MM.1S (cell line): ENCODE measurements at regions not wholly inside any gene's neighbourhood (a gene's known extent, or its start where the extent isn't known, plus 50 kb on each side); places are given as distances from the start of the nearest gene placed in this dataset.

Source experiments
- DNase-seq: peaks from one replicate; pipeline ENCODE4 v3.0.0-alpha.2; 2015
- H2AFZ ChIP-seq: fragments of 300-600 bp; sonication (generic); 2 replicates; pipeline ENCODE4 v1.6.0; 2016; ENCODE audit warnings: antibody characterized with exemption, low read length
- H3F3A ChIP-seq: fragments of 300-600 bp; sonication (generic); 2 replicates; pipeline ENCODE4 v1.6.1; 2016; ENCODE audit warnings: mild to moderate bottlenecking, antibody characterized with exemption, low read length, moderate library complexity, mixed read lengths; ENCODE audit not compliant: insufficient read depth
- H3K27ac ChIP-seq: fragments of 300-600 bp; sonication (generic); 2 replicates; pipeline ENCODE4 v1.5.1; 2016; ENCODE audit warnings: mild to moderate bottlenecking, low read length
- H3K27me3 ChIP-seq: fragments of 300-600 bp; sonication (generic); replicated peaks from 2 replicates; pipeline ENCODE4 v1.6.0; 2016; ENCODE audit warnings: low read length; ENCODE audit not compliant: insufficient read depth
- H3K36me3 ChIP-seq: fragments of 300-600 bp; sonication (generic); replicated peaks from 2 replicates; pipeline ENCODE4 v1.6.1; 2016; ENCODE audit warnings: mild to moderate bottlenecking, low read length, mixed read lengths; ENCODE audit not compliant: insufficient read depth
- H3K4me1 ChIP-seq: fragments of 300-600 bp; sonication (generic); 2 replicates; pipeline ENCODE4 v1.6.1; 2016; ENCODE audit warnings: low read length, mixed read lengths
- H3K4me2 ChIP-seq: fragments of 300-600 bp; sonication (generic); 2 replicates; pipeline ENCODE4 v1.6.0; 2016; ENCODE audit warnings: low read depth, low read length
- H3K4me3 ChIP-seq: fragments of 300-600 bp; sonication (generic); 2 replicates; pipeline ENCODE4 v1.5.1; 2016; ENCODE audit warnings: low read length, mixed read lengths
- H3K79me2 ChIP-seq: fragments of 300-600 bp; sonication (generic); 2 replicates; pipeline ENCODE4 v1.6.1; 2016; ENCODE audit warnings: mixed run types, low read length, mixed read lengths
- H3K9ac ChIP-seq: fragments of 300-600 bp; sonication (generic); 2 replicates; pipeline ENCODE4 v1.6.1; 2016; ENCODE audit warnings: low read length, mixed read lengths
- H3K9me2 ChIP-seq: fragments of 300-600 bp; sonication (generic); replicated peaks from 2 replicates; pipeline ENCODE4 v1.6.1; 2016; ENCODE audit warnings: mild to moderate bottlenecking, low read length, mixed read lengths; ENCODE audit not compliant: insufficient read depth
- H3K9me3 ChIP-seq: fragments of 300-600 bp; sonication (generic); replicated peaks from 2 replicates; pipeline ENCODE4 v1.6.1; 2016; ENCODE audit warnings: mild to moderate bottlenecking, low read length, mixed read lengths; ENCODE audit not compliant: insufficient read depth
- H4K20me1 ChIP-seq: fragments of 300-600 bp; sonication (generic); 2 replicates; pipeline ENCODE4 v1.6.1; 2016; ENCODE audit warnings: mild to moderate bottlenecking, low read length, moderate library complexity, mixed read lengths; ENCODE audit not compliant: insufficient read depth
- CTCF ChIP-seq: fragments of 300-600 bp; sonication (generic); IDR thresholded peaks from 2 replicates; pipeline ENCODE4 v1.5.1; 2016; ENCODE audit warnings: antibody characterized with exemption, low read length, mixed read lengths
- EZH2 ChIP-seq: fragments of 300-600 bp; sonication (generic); optimal IDR thresholded peaks from 2 replicates; pipeline ENCODE3; 2017; ENCODE audit warnings: low read depth, mild to moderate bottlenecking, antibody characterized with exemption, low read length, mixed read lengths
- EZH2phosphoT487 ChIP-seq: fragments of 300-600 bp; sonication (generic); IDR thresholded peaks from 2 replicates; pipeline ENCODE4 v1.6.1; 2018; ENCODE audit warnings: antibody characterized with exemption, low read length

- Histone ChIP-seq H3K79me2 (no peaks in the 10 kb centered on the region), H3K27me3 (no peaks in the 10 kb centered on the region)
- TF ChIP-seq EZH2, result no peak
- TF ChIP-seq CTCF, result no peak
- TF ChIP-seq EZH2phosphoT487, result no peak
Measured at GRCh38 chr5:107126341-107126740, 544.4 kb downstream of the EFNA5 start.

GRCh38 chr5:107124376-107124775, 546.4 kb downstream of the EFNA5 start:
- Histone ChIP-seq H3K36me3 (no peaks in the 10 kb centered on the region), H3K4me2 (no peak overlapping the region), H3F3A (no peaks in the 10 kb centered on the region), H3K9ac (no peak overlapping the region), H3K79me2 (no peaks in the 10 kb centered on the region), H3K27ac (no peak overlapping the region), H2AFZ (no peak overlapping the region), H3K4me3 (no peak overlapping the region), H3K27me3 (no peaks in the 10 kb centered on the region), H3K4me1 (no peaks in the 10 kb centered on the region), H3K9me2 (no peaks in the 10 kb centered on the region), H4K20me1 (no peaks in the 10 kb centered on the region), H3K9me3 (no peaks in the 10 kb centered on the region)
- no peak for TF ChIP-seq EZH2
- no peak for TF ChIP-seq EZH2phosphoT487
- TF ChIP-seq CTCF, result no peak
- no peak for DNase-seq

More at GRCh38 chr5:107126341-107126740, 544.4 kb downstream of the EFNA5 start:
- DNase-seq, result no peak
- Histone ChIP-seq H2AFZ (no peak overlapping the region), H3K27ac (no peak overlapping the region), H4K20me1 (no peaks in the 10 kb centered on the region), H3F3A (no peaks in the 10 kb centered on the region), H3K4me2 (no peak overlapping the region), H3K4me1 (no peaks in the 10 kb centered on the region), H3K9ac (no peak overlapping the region), H3K9me2 (no peaks in the 10 kb centered on the region), H3K9me3 (no peaks in the 10 kb centered on the region), H3K4me3 (no peak overlapping the region), H3K36me3 (no peaks in the 10 kb centered on the region)

- Histone ChIP-seq H3K36me3 (no peaks in the 10 kb centered on the region), H3K9me2 (no peaks in the 10 kb centered on the region), H3K79me2 (no peaks in the 10 kb centered on the region), H3K4me1 (no peaks in the 10 kb centered on the region), H3F3A (no peaks in the 10 kb centered on the region), H3K9me3 (no peaks in the 10 kb centered on the region), H3K4me2 (no peak overlapping the region), H4K20me1 (no peaks in the 10 kb centered on the region), H3K27me3 (no peaks in the 10 kb centered on the region), H3K4me3 (no peak overlapping the region), H3K27ac (no peak overlapping the region), H2AFZ (no peak overlapping the region), H3K9ac (no peak overlapping the region)
- TF ChIP-seq EZH2 (no peak), EZH2phosphoT487 (no peak), CTCF (no peak)
- DNase-seq, result no peak
Measured at GRCh38 chr5:107123014-107123413, 547.7 kb downstream of the EFNA5 start.
